HG03457 (cell line): ENCODE measurements at regions not wholly inside any gene's neighbourhood (a gene's known extent, or its start where the extent isn't known, plus 50 kb on each side); places are given as distances from the start of the nearest gene placed in this dataset.

Experiments
- ATAC-seq: cut with Tn5 transposase; IDR thresholded peaks from one replicate; pipeline ENCODE4 v1.9.1; 2021; ENCODE audit warnings: moderate number of reproducible peaks; ENCODE audit not compliant: unreplicated experiment

GRCh38 chr2:204454672-204455380 lies 90.4 kb upstream of the PARD3B start:
- no peak for ATAC-seq

DNA sequence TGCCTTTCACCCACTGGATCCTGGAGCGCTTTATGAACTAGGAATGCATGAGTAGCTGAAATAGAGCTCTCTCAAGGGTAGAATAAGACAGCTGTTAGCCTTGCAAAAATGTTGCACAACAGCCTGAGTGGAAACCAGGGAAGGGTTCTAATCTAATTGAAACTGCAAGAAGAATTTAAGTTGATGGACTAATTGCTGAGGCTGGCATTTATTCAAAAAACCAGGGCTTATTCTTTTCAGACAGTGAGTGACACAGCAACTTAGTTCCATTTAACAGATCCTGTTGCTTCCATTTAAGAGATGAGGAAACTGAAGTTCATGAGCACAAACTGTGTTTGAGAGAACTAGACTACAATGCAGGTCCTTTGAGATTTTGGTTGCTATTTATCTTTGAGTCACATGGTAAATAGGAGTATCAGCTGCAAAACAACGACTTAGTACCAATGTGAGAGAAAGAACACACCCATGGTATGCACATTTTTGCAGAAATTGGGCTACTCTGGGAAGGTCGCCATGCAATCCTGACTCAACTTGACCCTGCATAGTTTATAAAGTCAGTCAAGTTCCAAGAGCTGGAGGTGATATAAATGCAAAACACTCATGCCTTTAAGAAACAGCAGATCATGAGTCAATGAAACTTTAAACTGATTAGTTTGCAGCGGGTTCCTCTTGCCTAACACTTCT lies 76.4 kb upstream of the PARD3B start:
- no peak for ATAC-seq

- no peak for ATAC-seq
These were observed 75.1 kb upstream of the PARD3B start for GRCh38 chr2:204470178-204470620.

DNA sequence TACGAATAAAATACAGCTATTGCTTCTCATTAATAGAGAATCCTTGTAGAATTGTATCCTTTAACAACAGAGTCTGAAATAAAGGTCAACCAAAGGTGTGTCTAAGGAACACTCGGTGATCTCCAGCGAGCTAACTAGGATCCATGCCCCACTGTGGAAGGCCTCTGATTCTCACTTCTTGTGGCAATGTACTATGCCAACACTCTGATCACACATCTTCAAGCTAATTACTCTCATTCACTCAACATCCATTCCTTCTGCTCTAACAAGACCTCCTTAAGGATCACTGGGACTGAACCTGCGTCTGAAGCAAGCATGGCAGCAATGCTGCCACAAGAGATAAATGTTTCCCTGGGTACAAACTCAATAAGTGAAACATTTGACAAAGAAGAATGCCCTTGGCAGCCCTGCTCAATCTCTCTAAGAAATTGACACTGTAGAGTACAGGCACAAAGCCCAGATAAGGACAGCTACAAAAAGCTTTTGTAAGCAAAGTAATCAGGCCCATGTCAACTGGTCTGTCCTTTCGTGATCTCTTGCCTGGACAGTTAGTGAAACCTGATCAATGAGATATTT lies 74.6 kb upstream of the PARD3B start:
- ATAC-seq: no peak

GRCh38 chr2:204472375-204472774 lies 72.9 kb upstream of the PARD3B start:
- no peak for ATAC-seq

GRCh38 chr2:204473224-204473623 lies 72.1 kb upstream of the PARD3B start:
- no peak for ATAC-seq

DNA sequence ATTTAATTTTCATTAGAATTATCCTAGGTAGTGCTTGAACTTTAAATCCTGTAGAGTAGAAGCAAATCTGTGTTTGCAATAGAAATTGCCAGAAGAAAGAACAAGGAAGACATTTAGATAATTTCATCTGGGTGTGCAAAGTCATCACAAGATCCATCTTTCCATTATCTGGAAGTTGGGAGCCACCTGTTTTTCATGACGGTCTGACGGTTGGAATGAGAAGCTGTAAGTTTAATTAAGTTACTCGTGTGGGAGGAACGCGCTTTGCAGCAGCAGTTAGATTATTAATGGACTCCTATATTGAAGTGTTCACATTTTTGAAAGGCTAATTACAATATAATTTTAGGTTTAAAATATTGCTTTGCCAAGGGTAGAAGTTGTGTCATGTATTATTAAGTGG lies 69.9 kb upstream of the PARD3B start:
- no peak for ATAC-seq

GRCh38 chr2:204477358-204477950 lies 67.8 kb upstream of the PARD3B start:
- no peak for ATAC-seq

DNA sequence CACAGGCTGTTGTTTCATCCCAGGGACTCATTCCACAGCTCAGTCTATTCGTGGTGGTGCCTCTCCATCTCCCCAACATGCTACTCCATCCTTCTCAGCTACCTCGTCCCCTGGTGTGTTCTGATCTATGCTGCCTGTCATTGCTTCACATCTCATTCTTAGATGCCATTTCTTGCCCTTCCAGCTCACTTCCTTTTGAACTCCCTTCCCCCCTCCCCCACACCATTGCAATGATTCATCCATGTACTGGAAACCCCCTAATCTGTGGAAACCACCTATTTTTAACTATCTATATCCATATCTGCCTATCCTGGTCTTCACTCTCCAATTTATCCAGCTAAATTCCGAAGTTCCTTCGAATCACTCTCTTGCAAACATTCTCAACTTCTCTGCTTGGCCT lies 65.7 kb upstream of the PARD3B start:
- ATAC-seq: no peak

GRCh38 chr2:204480676-204481075 lies 64.6 kb upstream of the PARD3B start:
- no peak for ATAC-seq

GRCh38 chr2:204483608-204484081 lies 61.6 kb upstream of the PARD3B start:
- ATAC-seq: no peak

DNA sequence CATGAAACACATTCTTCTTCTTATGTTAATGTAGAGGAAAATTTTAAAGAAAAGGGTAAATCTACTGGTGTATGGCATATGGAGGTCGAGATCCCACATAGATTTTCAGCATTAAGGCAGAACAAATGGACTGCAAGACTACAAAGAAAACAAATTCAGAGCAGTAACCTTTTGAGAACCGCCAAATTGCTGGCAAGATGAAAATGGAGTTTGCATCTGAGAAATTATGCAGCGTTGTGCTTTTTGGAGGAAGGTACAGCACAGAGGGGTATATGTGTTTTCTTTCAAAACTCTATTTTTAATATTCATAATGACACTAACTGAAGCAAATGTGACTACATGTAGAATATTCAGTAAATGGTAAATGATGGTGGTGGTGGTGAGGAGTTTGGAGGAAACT lies 59.0 kb upstream of the PARD3B start:
- no peak for ATAC-seq

- ATAC-seq: no peak
These were observed 58.5 kb upstream of the PARD3B start for GRCh38 chr2:204486805-204487204.

GRCh38 chr2:204487447-204488229 lies 57.6 kb upstream of the PARD3B start:
- ATAC-seq: no peak

- no peak for ATAC-seq
These were observed 53.7 kb upstream of the PARD3B start for GRCh38 chr2:204491528-204491927.

GRCh38 chr2:204492417-204492816 lies 52.9 kb upstream of the PARD3B start:
- no peak for ATAC-seq

GRCh38 chr2:204494681-204495080 lies 50.6 kb upstream of the PARD3B start:
- no peak for ATAC-seq

GRCh38 chr2:204495381-204495780 lies 49.9 kb upstream of the PARD3B start:
- no peak for ATAC-seq
